ENCODE measurements at regions not wholly inside any gene's neighbourhood (a gene's known extent, or its start where the extent isn't known, plus 50 kb on each side); places are given as distances from the start of the nearest gene placed in this dataset.
"Not testable (repeated sequence)": the region's sequence is repeated elsewhere in the genome, so short reads cannot be mapped to it uniquely, and the experiment has no call there.

DNA sequence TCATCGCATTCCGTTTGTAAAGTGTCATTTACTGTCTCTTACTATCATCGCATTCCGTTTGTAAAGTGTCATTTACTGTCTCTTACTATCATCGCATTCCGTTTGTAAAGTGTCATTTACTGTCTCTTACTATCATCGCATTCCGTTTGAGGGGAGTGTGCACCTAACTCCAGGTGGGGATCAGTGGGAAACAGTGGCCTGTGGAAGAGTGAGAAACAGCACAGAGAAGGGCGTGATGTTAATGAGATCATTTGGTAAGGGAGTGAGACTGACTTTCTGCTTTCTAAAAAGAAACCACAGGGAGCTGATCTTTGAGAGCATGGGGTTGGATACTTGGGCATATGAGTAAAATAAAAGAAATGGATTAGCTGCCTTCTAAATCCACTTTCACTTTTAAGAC, 77.5 kb upstream of the ZPLD1 start:
- TF ChIP-seq, protein P1, sequence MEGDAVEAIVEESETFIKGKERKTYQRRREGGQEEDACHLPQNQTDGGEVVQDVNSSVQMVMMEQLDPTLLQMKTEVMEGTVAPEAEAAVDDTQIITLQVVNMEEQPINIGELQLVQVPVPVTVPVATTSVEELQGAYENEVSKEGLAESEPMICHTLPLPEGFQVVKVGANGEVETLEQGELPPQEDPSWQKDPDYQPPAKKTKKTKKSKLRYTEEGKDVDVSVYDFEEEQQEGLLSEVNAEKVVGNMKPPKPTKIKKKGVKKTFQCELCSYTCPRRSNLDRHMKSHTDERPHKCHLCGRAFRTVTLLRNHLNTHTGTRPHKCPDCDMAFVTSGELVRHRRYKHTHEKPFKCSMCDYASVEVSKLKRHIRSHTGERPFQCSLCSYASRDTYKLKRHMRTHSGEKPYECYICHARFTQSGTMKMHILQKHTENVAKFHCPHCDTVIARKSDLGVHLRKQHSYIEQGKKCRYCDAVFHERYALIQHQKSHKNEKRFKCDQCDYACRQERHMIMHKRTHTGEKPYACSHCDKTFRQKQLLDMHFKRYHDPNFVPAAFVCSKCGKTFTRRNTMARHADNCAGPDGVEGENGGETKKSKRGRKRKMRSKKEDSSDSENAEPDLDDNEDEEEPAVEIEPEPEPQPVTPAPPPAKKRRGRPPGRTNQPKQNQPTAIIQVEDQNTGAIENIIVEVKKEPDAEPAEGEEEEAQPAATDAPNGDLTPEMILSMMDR (IDR thresholded peaks at IDR 0.05; ENCODE audit: poor library complexity): not testable (repeated sequence)
- not testable (repeated sequence) for TF ChIP-seq EZH2 (IDR thresholded peaks at IDR 0.05; ENCODE audit: borderline replicate concordance); EZH2phosphoT487 (IDR thresholded peaks at IDR 0.05; ENCODE audit: low read depth, severe bottlenecking, unreplicated experiment)
